Spleen (tissue), 11 donors: ENCODE measurements at regions not wholly inside any gene's neighbourhood (a gene's known extent, or its start where the extent isn't known, plus 50 kb on each side); places are given as distances from the start of the nearest gene placed in this dataset.

Experiments used
- DNase-seq: peaks from one replicate; pipeline ENCODE4 v3.0.0-alpha.2; 2020
- H3K27ac ChIP-seq, 8 donors: fragments of 200-600 bp; sonication (generic) in 7 of 8; 1 replicate in 4 of 8; 2 replicates in 4 of 8; pipeline versions ENCODE4 v1.5.0 to v1.8.0; 2016 to 2021; ENCODE audit warnings: inconsistent platforms in 4 of 8, mild to moderate bottlenecking in 4 of 8, moderate library complexity in 1 of 8
- H3K27me3 ChIP-seq, 7 donors: fragments of 200-600 bp; sonication (generic) in 6 of 7; replicated peaks in 1 of 7; 1 replicate in 4 of 7; 2 replicates in 3 of 7; pipeline versions ENCODE4 v1.5.0 to v1.8.0; 2016 to 2021; ENCODE audit warnings: inconsistent platforms in 3 of 7, mild to moderate bottlenecking in 1 of 7
- H3K36me3 ChIP-seq, 6 donors: fragments of 200-600 bp; sonication (generic) in 5 of 6; 1 replicate in 4 of 6; 2 replicates in 2 of 6; pipeline versions ENCODE4 v1.5.0 to v1.8.0; 2016 to 2021; ENCODE audit warnings: inconsistent platforms in 2 of 6
- H3K4me1 ChIP-seq, 6 donors: fragments of 200-600 bp; sonication (generic) in 5 of 6; 1 replicate in 3 of 6; 2 replicates in 3 of 6; pipeline versions ENCODE4 v1.5.0 to v1.8.0; 2016 to 2021; ENCODE audit warnings: inconsistent platforms in 3 of 6
- H3K4me3 ChIP-seq, 8 donors: fragments of 200-600 bp; sonication (generic) in 7 of 8; 1 replicate in 4 of 8; 2 replicates in 4 of 8; pipeline versions ENCODE4 v1.5.0 to v1.8.0; 2016 to 2021; ENCODE audit warnings: inconsistent platforms in 4 of 8, mild to moderate bottlenecking in 4 of 8, moderate library complexity in 2 of 8
- H3K9me3 ChIP-seq, 8 donors: fragments of 200-600 bp; sonication (generic) in 7 of 8; 1 replicate in 4 of 8; 2 replicates in 4 of 8; pipeline versions ENCODE4 v1.5.0 to v1.8.0; 2016 to 2021; ENCODE audit warnings: inconsistent platforms in 4 of 8
- CTCF ChIP-seq, 11 experiments: fragments of 200-600 bp in 7 of 11; fragments of 450-650 bp in 4 of 11; sonication (generic) in 4 of 11; IDR thresholded peaks in 8 of 11; conservative IDR thresholded peaks in 3 of 11; 1 replicate in 7 of 11; 2 replicates in 4 of 11; pipeline versions ENCODE4 v1.4.0 to v1.8.0; 2016 to 2021; ENCODE audit warnings: antibody characterized with exemption in 11 of 11, inconsistent platforms in 4 of 11, mild to moderate bottlenecking in 1 of 11
- POLR2A ChIP-seq, 3 donors: fragments of 450-650 bp; IDR thresholded peaks; one replicate each; pipeline ENCODE4 v1.5.1; 2017; ENCODE audit warnings: antibody characterized with exemption in 3 of 3, mild to moderate bottlenecking in 1 of 3
- POLR2AphosphoS5 ChIP-seq, 3 donors: sonication (generic); formaldehyde crosslinking; IDR thresholded peaks; one replicate each; pipeline ENCODE4 v1.5.1; 2017; ENCODE audit warnings: antibody characterized with exemption in 3 of 3
- WGBS, 5 donors: extraction: QIAGEN DNeasy Blood & Tissue Kit in 3 of 5; methylation state at CpG; one replicate each; pipeline versions ENCODE4 v1.1.5 to v1.1.7; 2013 to 2018; 5-methylcytosine and 5-hydroxymethylcytosine counted together
- intact Hi-C: fragments of 100-400 bp; cut with DNase I; formaldehyde crosslinking; loops from one replicate; pipeline ENCODE4 v1.15.0; 2023; ENCODE audit warnings: low total_unique reads
- donor health status: healthy with polysubstance abuse.
- donor health status: DM: no; HTN: no; CAD: no; lungs with moderate emphysema.
- donor health status: DM: no; HTN: no; CAD: no.
- donor health status: Bipolar disorder and iron deficiency.
- donor health status: healthy.
- donor health status: DM: no; HTN: no; CAD: no.
- donor health status: DM: yes; HTN: yes; CAD: no.

DNA sequence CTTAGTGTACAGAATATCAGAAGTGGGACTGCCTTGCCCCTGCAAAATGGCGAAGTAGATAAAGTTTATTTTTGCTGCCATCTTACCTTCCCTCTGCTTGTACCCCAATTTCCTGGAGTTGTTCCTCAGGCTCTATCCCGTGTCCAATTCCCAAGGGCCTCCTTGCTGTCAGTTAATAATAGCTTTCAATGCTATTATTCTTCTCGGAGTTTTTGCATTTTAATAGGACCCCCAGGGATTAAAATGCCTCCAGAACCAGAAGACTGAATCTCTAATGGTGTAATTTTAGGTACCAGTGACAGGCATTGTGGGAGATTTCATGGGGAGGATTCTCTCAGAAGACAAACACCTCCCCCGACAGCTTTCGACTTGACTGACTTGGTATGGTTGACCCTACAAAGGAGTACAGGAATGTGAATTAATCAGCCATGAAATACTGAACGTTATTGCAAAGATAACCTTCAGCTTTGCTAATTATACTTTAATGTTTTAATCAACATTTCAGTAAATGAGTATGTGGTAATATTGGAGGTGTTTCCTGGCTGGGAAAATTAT lies 75.2 kb downstream of the ZNF22 start:
- intact Hi-C loops: no loop called here
- DNase-seq: no peak
- no peak for TF ChIP-seq POLR2AphosphoS5 (IDR thresholded peaks at IDR 0.05)
- no peak for TF ChIP-seq POLR2A (IDR thresholded peaks at IDR 0.05)
- TF ChIP-seq CTCF (IDR thresholded peaks at IDR 0.05 in 8 of 11, conservative IDR thresholded peaks at IDR 0.05 in 3 of 11): no peak
- no peaks in the 10 kb centered on the region for H3K36me3 ChIP-seq
- 48 to 61% (median 53%) methylated on average over 6 of the region's 6 CpGs for WGBS, 5 donors
- H3K4me1 ChIP-seq: no peaks in the 10 kb centered on the region
- H3K9me3 ChIP-seq: peaks cover 0 to 8% (median 4%) of the 10 kb centered on the region in 8 donors
- H3K27me3 ChIP-seq: peaks cover 0 to 5% (median 0%) of the 10 kb centered on the region in 7 donors
- no peak overlapping the region for H3K27ac ChIP-seq
- no peak overlapping the region for H3K4me3 ChIP-seq

GRCh38 chr10:45076891-45077290 lies 76.2 kb downstream of the ZNF22 start:
- no peaks in the 10 kb centered on the region for H3K4me1 ChIP-seq
- H3K27ac ChIP-seq: peak overlapping the region in 1 of 8 donors; percentile 64
- 10 to 17% (median 11%) methylated on average over 6 of the region's 6 CpGs for WGBS, 5 donors
- H3K4me3 ChIP-seq: no peak overlapping the region
- peaks cover 0 to 4% (median 0%) of the 10 kb centered on the region in 8 donors for H3K9me3 ChIP-seq
- intact Hi-C loops: no loop called here
- TF ChIP-seq POLR2AphosphoS5 (IDR thresholded peaks at IDR 0.05): no peak
- TF ChIP-seq POLR2A (IDR thresholded peaks at IDR 0.05): no peak
- TF ChIP-seq CTCF (IDR thresholded peaks at IDR 0.05 in 8 of 11, conservative IDR thresholded peaks at IDR 0.05 in 3 of 11): no peak
- peaks cover 0 to 5% (median 0%) of the 10 kb centered on the region in 7 donors for H3K27me3 ChIP-seq
- no peaks in the 10 kb centered on the region for H3K36me3 ChIP-seq
- DNase-seq: no peak

DNA sequence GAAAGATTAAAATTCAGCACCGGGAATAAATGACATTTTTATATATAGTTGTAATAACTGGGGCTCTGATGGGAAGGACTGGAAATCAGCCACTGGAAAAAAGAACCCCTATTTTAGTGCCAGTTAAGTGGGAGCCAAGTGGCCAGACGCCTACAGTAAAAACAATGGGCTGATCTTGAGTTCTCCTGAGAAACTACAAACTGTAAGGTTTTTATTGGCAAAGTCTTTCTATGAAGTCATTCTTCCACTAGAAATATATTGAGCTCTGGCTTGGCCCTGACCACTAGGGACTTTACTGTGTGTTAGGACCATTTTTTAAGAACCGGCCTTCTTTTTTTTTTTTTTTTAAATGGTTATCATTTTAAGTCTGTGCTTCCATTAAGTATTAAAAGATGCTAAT lies 79.6 kb downstream of the ZNF22 start:
- Histone ChIP-seq H3K4me1 (no peaks in the 10 kb centered on the region), H3K36me3 (no peaks in the 10 kb centered on the region), H3K9me3 (peaks cover 0 to 8% (median 7%) of the 10 kb centered on the region in 8 donors), H3K27me3 (peaks cover 0 to 5% (median 0%) of the 10 kb centered on the region in 7 donors), H3K27ac (no peak overlapping the region), H3K4me3 (no peak overlapping the region)
- no peak for DNase-seq
- intact Hi-C loops: no loop called here
- TF ChIP-seq POLR2AphosphoS5 (IDR thresholded peaks at IDR 0.05) (no peak), CTCF (IDR thresholded peaks at IDR 0.05 in 8 of 11, conservative IDR thresholded peaks at IDR 0.05 in 3 of 11) (no peak), POLR2A (IDR thresholded peaks at IDR 0.05) (no peak)
- 88 to 94% (median 92%) methylated on average over 3 of the region's 3 CpGs for WGBS, 5 donors

GRCh38 chr10:45082176-45082575 lies 81.5 kb downstream of the ZNF22 start:
- TF ChIP-seq POLR2A (IDR thresholded peaks at IDR 0.05) (no peak), POLR2AphosphoS5 (IDR thresholded peaks at IDR 0.05) (no peak), CTCF (IDR thresholded peaks at IDR 0.05 in 8 of 11, conservative IDR thresholded peaks at IDR 0.05 in 3 of 11) (no peak)
- no peak overlapping the region for H3K27ac ChIP-seq
- H3K9me3 ChIP-seq: peaks cover 0 to 26% (median 20%) of the 10 kb centered on the region in 8 donors
- DNase-seq: no peak
- peaks cover 0 to 5% (median 0%) of the 10 kb centered on the region in 7 donors for H3K27me3 ChIP-seq
- no peaks in the 10 kb centered on the region for H3K36me3 ChIP-seq
- no peaks in the 10 kb centered on the region for H3K4me1 ChIP-seq
- WGBS, 5 donors: 83 to 95% (median 92%) methylated on average over 1 of the region's 1 CpG
- intact Hi-C loops: no loop called here
- H3K4me3 ChIP-seq: no peak overlapping the region
